HCT116 (cell line): ENCODE measurements at regions not wholly inside any gene's neighbourhood (a gene's known extent, or its start where the extent isn't known, plus 50 kb on each side); places are given as distances from the start of the nearest gene placed in this dataset.

Experiments used
- ATAC-seq: fragments of 200-7000 bp; cut with Tn5 transposase; 2 replicates; pipeline ENCODE4 v1.9.1; 2020; ENCODE audit warnings: mild to moderate bottlenecking, moderate library complexity
- BruUV-seq: library from RNA; stranded (reverse); fragments of 400-500 nt; replicated peaks from 2 replicates; lab custom pipeline; 2021; lab: Mats Ljungman, UMichigan
- CTCF ChIA-PET: fragments of 300-600 bp; sonication (Branson Sonifier 250); formaldehyde crosslinking; loops from one replicate; lab custom pipeline; 2021; ENCODE audit warnings: antibody characterized with exemption; lab: Charles Lee
- POLR2A ChIA-PET: fragments of 300-600, 350-600 bp; sonication (Branson Sonifier 250); formaldehyde crosslinking; loops from one replicate; lab custom pipeline; 2021; ENCODE audit warnings: antibody characterized with exemption; lab: Charles Lee
- RAD21 ChIA-PET, 2 experiments: fragments of 300-600 bp; sonication (Branson Sonifier 250); formaldehyde crosslinking; loops; one replicate each; lab custom pipeline; 2023; ENCODE audit warnings: low total read pairs in 2 of 2; ENCODE audit not compliant: uncharacterized antibody in 2 of 2, unreplicated experiment in 2 of 2, low non-redundant PET in 1 of 2; lab: Charles Lee
- DNase-seq: peaks from one replicate; pipeline ENCODE4 v3.0.0-alpha.2; 2010; ENCODE audit warnings: low read depth, low spot score
- H2AFZ ChIP-seq: fragments of 200-600 bp; shearing (Covaris generic), sonication (generic); 2 replicates; pipeline ENCODE4 v1.6.1; 2017; ENCODE audit warnings: low read depth, mixed run types, mixed read lengths, antibody characterized with exemption, low read length; ENCODE audit not compliant: poor library complexity, severe bottlenecking
- H3K27ac ChIP-seq: 2 replicates; pipeline ENCODE4 v1.5.1; 2012; ENCODE audit warnings: low read depth, low read length
- H3K27me3 ChIP-seq: fragments of 200-600 bp; sonication (generic); 2 replicates; pipeline ENCODE4 v1.6.1; 2016; ENCODE audit warnings: mixed run types, low read length, mixed read lengths; ENCODE audit not compliant: insufficient read depth
- H3K36me3 ChIP-seq, 2 experiments: fragments of 200-500 bp in 1 of 2; fragments of 200-600 bp in 1 of 2; sonication (Bioruptor generic) in 1 of 2; sonication (generic) in 1 of 2; 2 replicates each; pipeline versions ENCODE4 v1.5.1 to v1.6.1; 2014 to 2016; ENCODE audit warnings: low read length in 2 of 2, inconsistent platforms in 1 of 2, mixed read lengths in 1 of 2, mixed run types in 1 of 2; ENCODE audit not compliant: insufficient read depth in 2 of 2, control insufficient read depth in 1 of 2
- H3K4me1 ChIP-seq, 2 experiments: fragments of 200-600 bp in 1 of 2; sonication (generic) in 1 of 2; 2 replicates each; pipeline versions ENCODE4 v1.5.1 to v1.6.1; 2012 to 2017; ENCODE audit warnings: low read length in 2 of 2, inconsistent platforms in 1 of 2, mild to moderate bottlenecking in 1 of 2, mixed read lengths in 1 of 2, mixed run types in 1 of 2, moderate library complexity in 1 of 2; ENCODE audit not compliant: insufficient read depth in 2 of 2, control insufficient read depth in 1 of 2
- H3K4me2 ChIP-seq: fragments of 200-600 bp; sonication (generic); 2 replicates; pipeline ENCODE4 v1.6.1; 2017; ENCODE audit warnings: mixed run types, low read length, mixed read lengths
- H3K4me3 ChIP-seq, 2 experiments: fragments of 200-600 bp in 1 of 2; sonication (generic) in 1 of 2; replicated peaks in 1 of 2; 2 replicates each; pipeline ENCODE4 v1.5.1; 2011 to 2016; ENCODE audit warnings: low read length in 2 of 2, control low read depth in 1 of 2, low read depth in 1 of 2, mild to moderate bottlenecking in 1 of 2, mixed read lengths in 1 of 2, mixed run types in 1 of 2
- H3K79me2 ChIP-seq: fragments of 200-600 bp; sonication (generic); 2 replicates; pipeline ENCODE4 v1.6.1; 2017; ENCODE audit warnings: mild to moderate bottlenecking, mixed run types, low read length, moderate library complexity, mixed read lengths; ENCODE audit not compliant: insufficient read depth
- H3K9ac ChIP-seq: fragments of 200-600 bp; sonication (generic); 2 replicates; pipeline ENCODE4 v1.6.1; 2016; ENCODE audit warnings: low read length, mixed read lengths
- H3K9me2 ChIP-seq: fragments of 200-600 bp; sonication (generic), shearing (Covaris generic); 2 replicates; pipeline ENCODE4 v1.6.1; 2017; ENCODE audit warnings: mixed run types, mild to moderate bottlenecking, moderate library complexity; ENCODE audit not compliant: insufficient read depth
- H3K9me3 ChIP-seq, 2 experiments: fragments of 200-500 bp in 1 of 2; fragments of 200-600 bp in 1 of 2; sonication (Bioruptor generic) in 1 of 2; sonication (generic) in 1 of 2; 2 replicates each; pipeline ENCODE4 v1.6.1; 2014 to 2017; ENCODE audit warnings: low read length in 2 of 2, mixed read lengths in 2 of 2, inconsistent platforms in 1 of 2, low read depth in 1 of 2, mild to moderate bottlenecking in 1 of 2, mixed run types in 1 of 2, moderate library complexity in 1 of 2; ENCODE audit not compliant: control insufficient read depth in 1 of 2, insufficient read depth in 1 of 2
- H4K20me1 ChIP-seq: fragments of 200-600 bp; sonication (generic), shearing (Covaris generic); 2 replicates; pipeline ENCODE4 v1.6.1; 2017; ENCODE audit warnings: mixed run types, mild to moderate bottlenecking, moderate library complexity; ENCODE audit not compliant: insufficient read depth
- CBX3 ChIP-seq: IDR thresholded peaks from 2 replicates; pipeline ENCODE4 v1.6.1; 2012; ENCODE audit warnings: low read depth
- CEBPB ChIP-seq: IDR thresholded peaks from 2 replicates; pipeline ENCODE4 v1.6.1; 2012; ENCODE audit warnings: low read depth
- EGR1 ChIP-seq: IDR thresholded peaks from 2 replicates; pipeline ENCODE4 v1.6.1; 2012; ENCODE audit warnings: low read depth
- ELF1 ChIP-seq: IDR thresholded peaks from 2 replicates; pipeline ENCODE4 v1.6.1; 2012; ENCODE audit warnings: low read depth, borderline replicate concordance
- EZH2 ChIP-seq: fragments of 200-600 bp; sonication (generic); IDR thresholded peaks from 2 replicates; pipeline ENCODE4 v1.6.1; 2017; ENCODE audit warnings: antibody characterized with exemption, mixed run types
- EZH2phosphoT487 ChIP-seq: fragments of 200-600 bp; IDR thresholded peaks from 2 replicates; pipeline ENCODE4 v1.6.1; 2018; ENCODE audit warnings: antibody characterized with exemption, borderline replicate concordance
- FOSL1 ChIP-seq: IDR thresholded peaks from 2 replicates; pipeline ENCODE4 v1.6.1; 2012; ENCODE audit warnings: low read depth
- POLR2AphosphoS5 ChIP-seq: IDR thresholded peaks from 2 replicates; pipeline ENCODE4 v1.6.1; 2011; ENCODE audit warnings: mild to moderate bottlenecking, low read depth, low read length, moderate library complexity
- SIN3A ChIP-seq: IDR thresholded peaks from 2 replicates; pipeline ENCODE4 v1.6.1; 2012; ENCODE audit warnings: low read depth
- SP1 ChIP-seq: IDR thresholded peaks from 2 replicates; pipeline ENCODE4 v1.6.1; 2012; ENCODE audit warnings: low read depth
- SRF ChIP-seq: IDR thresholded peaks from 2 replicates; pipeline ENCODE4 v1.6.1; 2012; ENCODE audit warnings: low read depth
- TCF7L2 ChIP-seq: IDR thresholded peaks from 2 replicates; pipeline ENCODE4 v1.7.0; 2011; ENCODE audit warnings: borderline replicate concordance, inconsistent platforms; ENCODE audit not compliant: insufficient read depth, insufficient read length; ENCODE audit errors: extremely low read depth
- YY1 ChIP-seq: IDR thresholded peaks from 2 replicates; pipeline ENCODE4 v1.6.1; 2011; ENCODE audit warnings: low read length, low read depth, moderate library complexity, mild to moderate bottlenecking; ENCODE audit not compliant: insufficient replicate concordance; ENCODE audit errors: extremely low read depth
- ZFX ChIP-seq: fragments of 450-650 bp; IDR thresholded peaks from 2 replicates; pipeline ENCODE4 v1.6.1; 2017
- ZNF274 ChIP-seq: fragments of 200-500 bp; sonication (Bioruptor generic); IDR thresholded peaks from 2 replicates; pipeline ENCODE4 v1.6.1; 2014; ENCODE audit warnings: mild to moderate bottlenecking, low read depth, low read length, inconsistent platforms
- intact Hi-C: fragments of 100-400 bp; cut with micrococcal nuclease; formaldehyde crosslinking; loops from 2 replicates; pipeline ENCODE4 v1.10.0; 2022
- TF ChIP-seq, protein P1 (sequence below), 3 experiments: fragments of 200-600 bp in 1 of 3; sonication (generic) in 1 of 3; IDR thresholded peaks in 2 of 3; conservative IDR thresholded peaks in 1 of 3; 2 replicates each; pipeline ENCODE4 v1.5.1; 2012 to 2017; ENCODE audit warnings: low read depth in 2 of 3, low read length in 2 of 3, antibody characterized with exemption in 1 of 3, borderline replicate concordance in 1 of 3, control low read depth in 1 of 3, mild to moderate bottlenecking in 1 of 3, mixed read lengths in 1 of 3, mixed run types in 1 of 3, moderate library complexity in 1 of 3; ENCODE audit not compliant: insufficient read depth in 1 of 3
- TF ChIP-seq, protein P2 (sequence below): IDR thresholded peaks from 2 replicates; pipeline ENCODE4 v1.6.1; 2012

DNA sequence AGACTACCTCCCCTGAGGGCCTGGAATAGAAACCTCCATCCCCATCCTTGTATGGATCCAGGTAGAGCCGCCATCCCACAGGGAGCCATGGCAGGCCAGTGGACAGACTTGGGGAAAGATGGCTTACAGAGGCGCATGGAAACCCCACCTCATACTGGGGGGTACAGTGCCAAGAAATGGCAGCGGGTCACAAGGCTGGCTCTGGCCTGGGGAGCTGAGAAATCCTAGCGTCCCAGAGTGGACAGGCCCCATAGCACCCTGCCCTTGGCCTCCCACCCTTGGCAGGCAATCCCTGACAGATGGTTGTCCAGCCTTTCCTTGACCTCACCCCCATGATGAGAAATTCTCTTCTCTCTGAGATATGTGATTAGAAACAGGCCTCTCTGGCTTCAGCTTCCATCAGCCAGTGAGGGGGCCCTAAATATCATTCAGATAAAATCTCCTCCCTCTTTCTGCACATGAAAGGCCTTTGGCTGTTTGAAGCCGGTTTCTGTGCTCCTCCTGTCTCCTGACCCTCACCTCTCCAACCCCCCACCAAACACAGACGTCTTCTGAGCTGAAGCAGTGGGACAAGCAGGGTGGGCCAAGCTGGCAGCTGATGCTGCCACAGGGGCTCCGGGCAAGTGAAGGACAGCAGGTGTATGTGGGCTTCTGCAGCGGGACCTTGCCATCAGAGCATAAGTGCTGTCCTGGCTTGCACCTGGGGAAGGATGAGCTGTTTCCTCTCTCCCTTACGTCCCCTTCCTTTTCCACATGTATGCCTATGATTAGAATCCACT is 204.4 kb upstream of the MAMLD1 start:
- H3K4me1 ChIP-seq = peaks cover 5 to 18% of the 10 kb centered on the region in 2 experiments; a peak in 3 of 4 replicates
- no peak overlapping the region for H2AFZ ChIP-seq
- intact Hi-C loops = no loop called here
- no peaks in the 10 kb centered on the region for H3K79me2 ChIP-seq
- no peaks in the 10 kb centered on the region for H3K27me3 ChIP-seq
- ATAC-seq = no peak
- no peaks in the 10 kb centered on the region for H3K9me3 ChIP-seq
- ChIA-PET CTCF (no interaction called here), POLR2A (no interaction called here), RAD21 (no interaction called here)
- H4K20me1 ChIP-seq = no peaks in the 10 kb centered on the region
- H3K4me3 ChIP-seq = no peak overlapping the region
- no peaks in the 10 kb centered on the region for H3K9me2 ChIP-seq
- no peak overlapping the region for H3K4me2 ChIP-seq
- H3K27ac ChIP-seq = no peak overlapping the region
- no peak for TF ChIP-seq POLR2AphosphoS5
- TF ChIP-seq EZH2phosphoT487 = no peak
- no peak for TF ChIP-seq ZFX
- no peak for TF ChIP-seq FOSL1
- no TSS peak for BruUV-seq
- no peak overlapping the region for H3K9ac ChIP-seq
- DNase-seq = no peak
- H3K36me3 ChIP-seq = no peaks in the 10 kb centered on the region

DNA sequence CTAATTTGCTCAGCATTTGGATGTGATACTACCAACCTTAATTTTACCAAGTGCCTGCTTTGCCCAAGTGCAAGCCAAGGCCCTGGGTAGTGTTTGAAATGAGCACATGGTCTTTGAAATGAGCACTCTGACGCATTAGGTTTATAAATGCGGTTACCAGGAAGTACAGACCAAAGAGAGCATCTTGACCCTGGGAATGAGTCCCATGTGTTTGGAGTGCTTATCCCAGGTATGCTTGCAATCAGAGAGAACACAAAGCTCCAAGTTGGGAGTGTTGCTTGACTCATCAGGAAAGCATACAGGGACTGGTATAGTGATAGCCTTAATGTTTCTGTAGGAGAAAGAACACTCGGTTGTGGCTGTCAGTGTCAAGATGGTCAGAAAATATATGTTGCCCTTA is 203.6 kb upstream of the MAMLD1 start:
- ATAC-seq = no peak
- no peaks in the 10 kb centered on the region for H3K9me2 ChIP-seq
- BruUV-seq = no TSS peak
- ChIA-PET CTCF (no interaction called here), RAD21 (no interaction called here), POLR2A (no interaction called here)
- H3K27ac ChIP-seq = no peak overlapping the region
- no peaks in the 10 kb centered on the region for H3K36me3 ChIP-seq
- no peaks in the 10 kb centered on the region for H3K9me3 ChIP-seq
- intact Hi-C loops = no loop called here
- H2AFZ ChIP-seq = no peak overlapping the region
- H3K4me2 ChIP-seq = no peak overlapping the region
- H3K9ac ChIP-seq = no peak overlapping the region
- no peak overlapping the region for H3K4me3 ChIP-seq
- H3K27me3 ChIP-seq = no peaks in the 10 kb centered on the region
- peaks cover 5 to 18% of the 10 kb centered on the region in 2 experiments; a peak in 3 of 4 replicates for H3K4me1 ChIP-seq
- TF ChIP-seq EZH2 (no peak), CEBPB (no peak), EGR1 (no peak), POLR2AphosphoS5 (no peak), FOSL1 (no peak), YY1 (no peak), SRF (no peak), ZNF274 (no peak), ELF1 (no peak), SP1 (no peak), SIN3A (no peak), CBX3 (no peak), TCF7L2 (no peak)
- TF ChIP-seq, protein P1, sequence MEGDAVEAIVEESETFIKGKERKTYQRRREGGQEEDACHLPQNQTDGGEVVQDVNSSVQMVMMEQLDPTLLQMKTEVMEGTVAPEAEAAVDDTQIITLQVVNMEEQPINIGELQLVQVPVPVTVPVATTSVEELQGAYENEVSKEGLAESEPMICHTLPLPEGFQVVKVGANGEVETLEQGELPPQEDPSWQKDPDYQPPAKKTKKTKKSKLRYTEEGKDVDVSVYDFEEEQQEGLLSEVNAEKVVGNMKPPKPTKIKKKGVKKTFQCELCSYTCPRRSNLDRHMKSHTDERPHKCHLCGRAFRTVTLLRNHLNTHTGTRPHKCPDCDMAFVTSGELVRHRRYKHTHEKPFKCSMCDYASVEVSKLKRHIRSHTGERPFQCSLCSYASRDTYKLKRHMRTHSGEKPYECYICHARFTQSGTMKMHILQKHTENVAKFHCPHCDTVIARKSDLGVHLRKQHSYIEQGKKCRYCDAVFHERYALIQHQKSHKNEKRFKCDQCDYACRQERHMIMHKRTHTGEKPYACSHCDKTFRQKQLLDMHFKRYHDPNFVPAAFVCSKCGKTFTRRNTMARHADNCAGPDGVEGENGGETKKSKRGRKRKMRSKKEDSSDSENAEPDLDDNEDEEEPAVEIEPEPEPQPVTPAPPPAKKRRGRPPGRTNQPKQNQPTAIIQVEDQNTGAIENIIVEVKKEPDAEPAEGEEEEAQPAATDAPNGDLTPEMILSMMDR (IDR thresholded peaks at IDR 0.05 in 2 of 3, conservative IDR thresholded peaks at IDR 0.05 in 1 of 3; ENCODE audit: borderline replicate concordance in 1 of 3, insufficient read depth in 1 of 3, low read depth in 2 of 3, low read length in 2 of 3) = no peak
- TF ChIP-seq, protein P2, sequence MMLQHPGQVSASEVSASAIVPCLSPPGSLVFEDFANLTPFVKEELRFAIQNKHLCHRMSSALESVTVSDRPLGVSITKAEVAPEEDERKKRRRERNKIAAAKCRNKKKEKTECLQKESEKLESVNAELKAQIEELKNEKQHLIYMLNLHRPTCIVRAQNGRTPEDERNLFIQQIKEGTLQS = no peak
- DNase-seq = no peak
- H4K20me1 ChIP-seq = no peaks in the 10 kb centered on the region
- no peaks in the 10 kb centered on the region for H3K79me2 ChIP-seq
